NB4 (cell line): ENCODE measurements at regions not wholly inside any gene's neighbourhood (a gene's known extent, or its start where the extent isn't known, plus 50 kb on each side); places are given as distances from the start of the nearest gene placed in this dataset.
"Not testable (repeated sequence)": the region's sequence is repeated elsewhere in the genome, so short reads cannot be mapped to it uniquely, and the experiment has no call there.

ENCODE experiments used
- DNase-seq: peaks from one replicate; pipeline ENCODE4 v3.0.0; 2010; ENCODE audit warnings: low read depth
- H3K4me3 ChIP-seq: one replicate; pipeline ENCODE4 v1.5.1; 2011; ENCODE audit warnings: mild to moderate bottlenecking, low read depth, low read length, moderate library complexity

GRCh38 chr2:87956613-87957012 lies 59.7 kb downstream of the RNU2-63P start:
- H3K4me3 ChIP-seq: not testable (repeated sequence)
- peak; percentile 38 for DNase-seq

- DNase-seq, H3K4me3 ChIP-seq: not testable (repeated sequence)
These were observed 67.3 kb downstream of the RNU2-63P start for GRCh38 chr2:87949008-87949407.

- DNase-seq, H3K4me3 ChIP-seq: not testable (repeated sequence)
These were observed 69.5 kb downstream of the RNU2-63P start for GRCh38 chr2:87946644-87947370.

- H3K4me3 ChIP-seq, DNase-seq: not testable (repeated sequence)
These were observed 77.0 kb downstream of the RNU2-63P start for GRCh38 chr2:87939299-87939698.

- not testable (repeated sequence) for DNase-seq, H3K4me3 ChIP-seq
These were observed 93.5 kb upstream of the RGPD2 start for GRCh38 chr2:87919023-87919665.

- DNase-seq: not testable (repeated sequence)
These were observed 91.6 kb upstream of the RGPD2 start for GRCh38 chr2:87917194-87917593.

GRCh38 chr2:87910848-87911247 lies 85.3 kb upstream of the RGPD2 start:
- DNase-seq, H3K4me3 ChIP-seq: not testable (repeated sequence)

More at GRCh38 chr2:87917194-87917593, 91.6 kb upstream of the RGPD2 start:
- not testable (repeated sequence) for H3K4me3 ChIP-seq

- not testable (repeated sequence) for H3K4me3 ChIP-seq
These were observed 83.4 kb upstream of the RGPD2 start for GRCh38 chr2:87909042-87909441.

GRCh38 chr2:87907556-87908099 lies 82.0 kb upstream of the RGPD2 start:
- not testable (repeated sequence) for H3K4me3 ChIP-seq, DNase-seq

More at GRCh38 chr2:87909042-87909441, 83.4 kb upstream of the RGPD2 start:
- DNase-seq: not testable (repeated sequence)

GRCh38 chr2:87903242-87904114 lies 77.9 kb upstream of the RGPD2 start:
- peak; percentile 1 for DNase-seq

GRCh38 chr2:87883659-87884058 lies 58.1 kb upstream of the RGPD2 start:
- not testable (repeated sequence) for H3K4me3 ChIP-seq, DNase-seq

More at GRCh38 chr2:87903242-87904114, 77.9 kb upstream of the RGPD2 start:
- H3K4me3 ChIP-seq: not testable (repeated sequence)
